Pulmonary artery endothelial cell (primary cell): ENCODE measurements at regions not wholly inside any gene's neighbourhood (a gene's known extent, or its start where the extent isn't known, plus 50 kb on each side); places are given as distances from the start of the nearest gene placed in this dataset.
"Not testable (repeated sequence)": the region's sequence is repeated elsewhere in the genome, so short reads cannot be mapped to it uniquely, and the experiment has no call there.

Experiments used
- DNase-seq: peaks from one replicate; pipeline ENCODE4 v3.0.0-alpha.2; 2011; ENCODE audit warnings: low read depth, low spot score

GRCh38 chr2:57491213-57491612 lies 555.4 kb upstream of the VRK2 start:
- no peak for DNase-seq

GRCh38 chr2:57493966-57494365 lies 552.6 kb upstream of the VRK2 start:
- not testable (repeated sequence) for DNase-seq

GRCh38 chr2:57497489-57498096 lies 549.0 kb upstream of the VRK2 start:
- peak; percentile 11 for DNase-seq

- no peak for DNase-seq
Observed at GRCh38 chr2:57504787-57505186, 541.8 kb upstream of the VRK2 start.

GRCh38 chr2:57509189-57509588 lies 537.4 kb upstream of the VRK2 start:
- no peak for DNase-seq

- DNase-seq, result no peak
Observed at GRCh38 chr2:57510704-57511103, 535.9 kb upstream of the VRK2 start.

GRCh38 chr2:57515366-57515765 lies 531.2 kb upstream of the VRK2 start:
- DNase-seq, result no peak

- DNase-seq, result no peak
Observed at GRCh38 chr2:57516698-57517340, 529.8 kb upstream of the VRK2 start.

- DNase-seq, result no peak
Observed at GRCh38 chr2:57523304-57523703, 523.3 kb upstream of the VRK2 start.

GRCh38 chr2:57527685-57528084 lies 518.9 kb upstream of the VRK2 start:
- no peak for DNase-seq

GRCh38 chr2:57528499-57528898 lies 518.1 kb upstream of the VRK2 start:
- DNase-seq, result no peak

GRCh38 chr2:57534358-57534757 lies 512.2 kb upstream of the VRK2 start:
- no peak for DNase-seq

- no peak for DNase-seq
Observed at GRCh38 chr2:57536535-57537231, 509.9 kb upstream of the VRK2 start.

- DNase-seq, result no peak
Observed at GRCh38 chr2:57539761-57540160, 506.8 kb upstream of the VRK2 start.

GRCh38 chr2:57542081-57542480 lies 504.5 kb upstream of the VRK2 start:
- no peak for DNase-seq

- no peak for DNase-seq
Observed at GRCh38 chr2:57543211-57543610, 503.4 kb upstream of the VRK2 start.

- no peak for DNase-seq
Observed at GRCh38 chr2:57544624-57545023, 502.0 kb upstream of the VRK2 start.

GRCh38 chr2:57546478-57546877 lies 500.1 kb upstream of the VRK2 start:
- no peak for DNase-seq

- no peak for DNase-seq
Observed at GRCh38 chr2:57549642-57550102, 496.9 kb upstream of the VRK2 start.

GRCh38 chr2:57550912-57551311 lies 495.7 kb upstream of the VRK2 start:
- no peak for DNase-seq

- no peak for DNase-seq
Observed at GRCh38 chr2:57552885-57553284, 493.7 kb upstream of the VRK2 start.

- DNase-seq, result no peak
Observed at GRCh38 chr2:57554348-57554747, 492.3 kb upstream of the VRK2 start.

GRCh38 chr2:57558312-57558711 lies 488.3 kb upstream of the VRK2 start:
- no peak for DNase-seq
